IMR-90 (cell line): ENCODE measurements at regions not wholly inside any gene's neighbourhood (a gene's known extent, or its start where the extent isn't known, plus 50 kb on each side); places are given as distances from the start of the nearest gene placed in this dataset.

ENCODE experiments used
- BHLHE40 ChIP-seq: fragments of 150-350 bp; IDR thresholded peaks from 2 replicates; pipeline ENCODE4 v1.6.1; 2016; ENCODE audit warnings: mild to moderate bottlenecking, low read depth, low read length
- CEBPB ChIP-seq: IDR thresholded peaks from 2 replicates; pipeline ENCODE4 v1.6.1; 2012; ENCODE audit warnings: low read depth, low read length, improper control_type of control experiment
- CHD1 ChIP-seq: IDR thresholded peaks from 2 replicates; pipeline ENCODE4 v1.6.1; 2012; ENCODE audit warnings: low read depth, low read length, improper control_type of control experiment
- FOS ChIP-seq: fragments of 150-350 bp; IDR thresholded peaks from 2 replicates; pipeline ENCODE4 v1.6.1; 2016; ENCODE audit warnings: low read depth, low read length
- MAFK ChIP-seq: IDR thresholded peaks from 2 replicates; pipeline ENCODE4 v1.6.1; 2012; ENCODE audit warnings: low read depth, low read length, improper control_type of control experiment
- MAZ ChIP-seq: IDR thresholded peaks from 2 replicates; pipeline ENCODE4 v1.6.1; 2012; ENCODE audit warnings: low read depth, mild to moderate bottlenecking, low read length, improper control_type of control experiment, moderate library complexity, borderline replicate concordance
- MXI1 ChIP-seq: IDR thresholded peaks from 2 replicates; pipeline ENCODE4 v1.6.1; 2012; ENCODE audit warnings: low read depth, mild to moderate bottlenecking, low read length, moderate library complexity, borderline replicate concordance
- POLR2A ChIP-seq: IDR thresholded peaks from 2 replicates; pipeline ENCODE4 v1.6.1; 2012; ENCODE audit warnings: mild to moderate bottlenecking, low read depth, low read length
- RFX5 ChIP-seq: IDR thresholded peaks from 2 replicates; pipeline ENCODE4 v1.8.0; 2012; ENCODE audit warnings: low read depth, mild to moderate bottlenecking, low read length, moderate library complexity
- SMC3 ChIP-seq: fragments of 150-350 bp; IDR thresholded peaks from 2 replicates; pipeline ENCODE4 v1.6.1; 2016; ENCODE audit warnings: low read depth, mild to moderate bottlenecking, antibody characterized with exemption, low read length, moderate library complexity
- TF ChIP-seq, protein P1 (sequence below): conservative IDR thresholded peaks from 2 replicates; pipeline ENCODE4 v1.5.1; 2012; ENCODE audit warnings: mild to moderate bottlenecking, low read depth, low read length, improper control_type of control experiment
- TF ChIP-seq, protein P2 (sequence below): fragments of 150-350 bp; IDR thresholded peaks from 2 replicates; pipeline ENCODE4 v1.6.1; 2017; ENCODE audit warnings: mild to moderate bottlenecking, antibody characterized with exemption, low read length, low read depth

DNA sequence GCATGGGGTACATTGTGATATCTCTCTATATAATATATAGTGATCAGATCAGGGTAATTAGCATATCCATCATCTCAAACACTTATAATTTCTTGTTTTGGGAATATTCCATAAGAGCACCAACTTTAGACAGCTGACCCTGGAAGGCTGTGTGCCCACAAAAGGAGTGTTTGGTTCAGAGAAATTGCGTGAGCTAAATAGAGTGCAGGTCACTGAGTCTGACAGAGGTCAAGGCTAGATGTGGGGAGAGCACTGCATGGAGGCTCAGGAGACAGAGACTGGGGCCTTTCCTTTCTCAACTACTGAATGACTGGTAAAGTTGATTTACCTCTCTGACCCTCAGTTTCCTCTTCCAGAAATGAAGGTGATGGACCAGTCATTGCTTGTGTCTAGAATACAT is 114.9 kb upstream of the ADGRF1 start:
- TF ChIP-seq, protein P1, sequence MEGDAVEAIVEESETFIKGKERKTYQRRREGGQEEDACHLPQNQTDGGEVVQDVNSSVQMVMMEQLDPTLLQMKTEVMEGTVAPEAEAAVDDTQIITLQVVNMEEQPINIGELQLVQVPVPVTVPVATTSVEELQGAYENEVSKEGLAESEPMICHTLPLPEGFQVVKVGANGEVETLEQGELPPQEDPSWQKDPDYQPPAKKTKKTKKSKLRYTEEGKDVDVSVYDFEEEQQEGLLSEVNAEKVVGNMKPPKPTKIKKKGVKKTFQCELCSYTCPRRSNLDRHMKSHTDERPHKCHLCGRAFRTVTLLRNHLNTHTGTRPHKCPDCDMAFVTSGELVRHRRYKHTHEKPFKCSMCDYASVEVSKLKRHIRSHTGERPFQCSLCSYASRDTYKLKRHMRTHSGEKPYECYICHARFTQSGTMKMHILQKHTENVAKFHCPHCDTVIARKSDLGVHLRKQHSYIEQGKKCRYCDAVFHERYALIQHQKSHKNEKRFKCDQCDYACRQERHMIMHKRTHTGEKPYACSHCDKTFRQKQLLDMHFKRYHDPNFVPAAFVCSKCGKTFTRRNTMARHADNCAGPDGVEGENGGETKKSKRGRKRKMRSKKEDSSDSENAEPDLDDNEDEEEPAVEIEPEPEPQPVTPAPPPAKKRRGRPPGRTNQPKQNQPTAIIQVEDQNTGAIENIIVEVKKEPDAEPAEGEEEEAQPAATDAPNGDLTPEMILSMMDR: no peak
- TF ChIP-seq POLR2A (no peak), CEBPB (no peak), MAFK (no peak), SMC3 (no peak), BHLHE40 (no peak), MXI1 (no peak), MAZ (no peak), CHD1 (no peak), FOS (no peak), RFX5 (no peak)
- TF ChIP-seq, protein P2, sequence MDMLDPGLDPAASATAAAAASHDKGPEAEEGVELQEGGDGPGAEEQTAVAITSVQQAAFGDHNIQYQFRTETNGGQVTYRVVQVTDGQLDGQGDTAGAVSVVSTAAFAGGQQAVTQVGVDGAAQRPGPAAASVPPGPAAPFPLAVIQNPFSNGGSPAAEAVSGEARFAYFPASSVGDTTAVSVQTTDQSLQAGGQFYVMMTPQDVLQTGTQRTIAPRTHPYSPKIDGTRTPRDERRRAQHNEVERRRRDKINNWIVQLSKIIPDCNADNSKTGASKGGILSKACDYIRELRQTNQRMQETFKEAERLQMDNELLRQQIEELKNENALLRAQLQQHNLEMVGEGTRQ: no peak
